HG03558 (cell line): ENCODE measurements at regions not wholly inside any gene's neighbourhood (a gene's known extent, or its start where the extent isn't known, plus 50 kb on each side); places are given as distances from the start of the nearest gene placed in this dataset.

ENCODE experiments used
- ATAC-seq: cut with Tn5 transposase; IDR thresholded peaks from one replicate; pipeline ENCODE4 v1.9.1; 2021; ENCODE audit warnings: moderate number of reproducible peaks; ENCODE audit not compliant: unreplicated experiment; ENCODE audit errors: extremely low read depth

GRCh38 chr9:84169240-84169639 is 171.3 kb downstream of the SLC28A3 start:
- ATAC-seq = no peak

- ATAC-seq = no peak
These were observed 169.9 kb downstream of the SLC28A3 start for GRCh38 chr9:84170521-84171141.

- ATAC-seq = no peak
These were observed 166.6 kb downstream of the SLC28A3 start for GRCh38 chr9:84173961-84174360.

- ATAC-seq = no peak
These were observed 166.1 kb downstream of the SLC28A3 start for GRCh38 chr9:84174486-84174885.

GRCh38 chr9:84177407-84177806 is 163.2 kb downstream of the SLC28A3 start:
- no peak for ATAC-seq

- no peak for ATAC-seq
These were observed 161.0 kb downstream of the SLC28A3 start for GRCh38 chr9:84179531-84179930.

- no peak for ATAC-seq
These were observed 153.5 kb downstream of the SLC28A3 start for GRCh38 chr9:84187090-84187489.

GRCh38 chr9:84189904-84190303 is 150.7 kb downstream of the SLC28A3 start:
- ATAC-seq = no peak

GRCh38 chr9:84190411-84190810 is 150.1 kb downstream of the SLC28A3 start:
- no peak for ATAC-seq

- no peak for ATAC-seq
These were observed 133.7 kb downstream of the SLC28A3 start for GRCh38 chr9:84206801-84207370.

- ATAC-seq = no peak
These were observed 133.0 kb downstream of the SLC28A3 start for GRCh38 chr9:84207491-84207951.

GRCh38 chr9:84212246-84212645 is 128.3 kb downstream of the SLC28A3 start:
- no peak for ATAC-seq

GRCh38 chr9:84212982-84213381 is 127.6 kb downstream of the SLC28A3 start:
- no peak for ATAC-seq

GRCh38 chr9:84216151-84216550 is 124.4 kb downstream of the SLC28A3 start:
- ATAC-seq = no peak

GRCh38 chr9:84218322-84218721 is 122.2 kb downstream of the SLC28A3 start:
- no peak for ATAC-seq

- ATAC-seq = no peak
These were observed 116.3 kb downstream of the SLC28A3 start for GRCh38 chr9:84224246-84224645.
